ENCODE measurements at regions not wholly inside any gene's neighbourhood (a gene's known extent, or its start where the extent isn't known, plus 50 kb on each side); places are given as distances from the start of the nearest gene placed in this dataset.

DNA sequence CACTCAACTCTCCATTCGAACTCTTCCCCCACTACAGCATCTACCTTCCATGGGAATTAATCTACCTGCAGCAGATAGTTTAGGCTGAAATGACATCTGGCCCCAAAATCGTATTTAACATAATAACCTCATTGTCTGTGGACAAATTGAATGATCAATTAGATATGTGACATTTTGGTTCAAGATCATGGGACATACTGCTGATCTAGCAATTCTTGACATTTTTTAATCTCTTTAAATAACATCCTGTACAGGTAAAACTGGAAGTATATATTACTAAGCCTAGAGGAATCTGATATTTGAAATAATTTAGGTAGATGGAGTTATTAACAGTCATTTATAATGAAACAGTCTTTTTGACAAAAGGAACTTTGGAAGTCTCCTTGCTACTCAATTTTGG, 702.5 kb downstream of the NLGN4X start:
- TF ChIP-seq GATA2 (IDR thresholded peaks at IDR 0.05; ENCODE audit: insufficient read depth, insufficient read length, low read depth, low read length) = no peak
- no peak for TF ChIP-seq FOS (IDR thresholded peaks at IDR 0.05; ENCODE audit: borderline replicate concordance, insufficient read depth, low read length)
- TF ChIP-seq, protein P1, sequence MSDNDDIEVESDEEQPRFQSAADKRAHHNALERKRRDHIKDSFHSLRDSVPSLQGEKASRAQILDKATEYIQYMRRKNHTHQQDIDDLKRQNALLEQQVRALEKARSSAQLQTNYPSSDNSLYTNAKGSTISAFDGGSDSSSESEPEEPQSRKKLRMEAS (IDR thresholded peaks at IDR 0.05; ENCODE audit: insufficient read depth, insufficient read length) = no peak
- no peak for TF ChIP-seq POLR2A (IDR thresholded peaks at IDR 0.05; ENCODE audit: low read depth, low read length)
- no peak for TF ChIP-seq MYC (IDR thresholded peaks at IDR 0.05; ENCODE audit: low read depth, low read length)
- no peak overlapping the region for H3K4me2 ChIP-seq (ENCODE audit: insufficient read depth, low read length)
- no peaks in the 10 kb centered on the region for H3K9me3 ChIP-seq (replicated peaks; ENCODE audit: control insufficient read depth, insufficient read depth, low read length)
- H3K4me3 ChIP-seq (replicated peaks in 1 of 3; ENCODE audit: insufficient read depth in 1 of 3, low read depth in 1 of 3, low read length in 3 of 3) = no peak overlapping the region
- no peak overlapping the region for H3K27ac ChIP-seq (ENCODE audit: insufficient read depth, low read depth, low read length)
- no peaks in the 10 kb centered on the region for H4K20me1 ChIP-seq (replicated peaks; ENCODE audit: control insufficient read depth, extremely low read depth, insufficient read depth, low read length)
- H3K79me2 ChIP-seq (ENCODE audit: control insufficient read depth, insufficient read depth, low read length) = no peaks in the 10 kb centered on the region
- H3K9ac ChIP-seq (replicated peaks; ENCODE audit: extremely low read depth, insufficient read depth, low read length) = no peak overlapping the region
- H3K27me3 ChIP-seq (ENCODE audit: control insufficient read depth in 2 of 2, insufficient read depth in 2 of 2, low read length in 2 of 2) = no peaks in the 10 kb centered on the region
- no peaks in the 10 kb centered on the region for H3K9me1 ChIP-seq (replicated peaks; ENCODE audit: control insufficient read depth, extremely low read depth, insufficient read depth, low read length)
- no peaks in the 10 kb centered on the region for H3K36me3 ChIP-seq (ENCODE audit: control insufficient read depth in 2 of 2, extremely low read depth in 1 of 2, insufficient read depth in 2 of 2, low read length in 2 of 2)
- H3K4me1 ChIP-seq (ENCODE audit: control insufficient read depth, extremely low read depth, insufficient read depth, low read length) = no peaks in the 10 kb centered on the region
- no peak for DNase-seq (ENCODE audit: low read depth, low spot score)
- no peak for FAIRE-seq
- no TSS peak for BruUV-seq (replicated peaks)
- intact Hi-C loops (cut with micrococcal nuclease) (no loop called here), dilution Hi-C loops (cut with MboI; ENCODE audit: extremely low pct_ligation_motif_present, low sequenced_read_pairs) (no loop called here)
- ChIA-PET POLR2A (no interaction called here), CTCF (no interaction called here)
- H2AFZ ChIP-seq (ENCODE audit: low read depth, low read length) = no peak overlapping the region

DNA sequence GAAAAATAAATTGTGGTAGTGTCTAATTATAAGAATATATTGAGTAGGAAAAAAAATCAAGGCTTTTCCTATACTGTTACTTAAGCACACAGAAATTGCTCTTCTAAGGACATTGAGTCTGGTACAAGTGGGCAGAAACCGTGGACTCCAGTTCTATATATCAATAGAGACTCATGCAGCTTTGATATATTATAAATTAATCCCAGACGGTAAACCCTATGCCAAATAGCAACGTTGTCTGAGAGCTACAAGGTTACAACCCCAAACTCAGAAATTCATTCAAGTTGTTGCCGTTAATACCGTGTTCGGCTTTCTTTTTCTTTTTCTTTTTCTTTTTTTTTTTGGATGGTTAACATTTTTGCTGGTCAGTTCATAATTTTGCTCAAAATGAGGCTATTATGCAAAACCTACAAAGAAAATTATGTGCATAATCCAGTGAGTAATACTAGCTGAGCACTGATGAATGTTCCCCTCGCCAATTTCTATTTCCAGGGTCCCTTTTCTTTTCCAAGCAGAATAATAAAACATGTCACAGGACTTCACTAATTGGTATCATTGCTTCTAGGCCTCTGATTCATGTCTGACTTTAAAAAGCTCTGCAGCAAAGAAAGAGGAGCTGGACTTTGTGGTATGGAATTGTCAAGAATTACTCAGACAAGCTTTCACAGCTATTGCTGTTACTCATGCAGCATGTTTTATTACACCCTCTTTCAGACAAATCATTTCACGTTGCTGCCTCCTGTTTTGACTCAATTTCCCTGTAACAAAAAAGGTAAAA, 737.7 kb downstream of the NLGN4X start:
- no peaks in the 10 kb centered on the region for H4K20me1 ChIP-seq (replicated peaks; ENCODE audit: control insufficient read depth, extremely low read depth, insufficient read depth, low read length)
- H3K4me3 ChIP-seq (replicated peaks in 1 of 3; ENCODE audit: insufficient read depth in 1 of 3, low read depth in 1 of 3, low read length in 3 of 3) = no peak overlapping the region
- no peaks in the 10 kb centered on the region for H3K4me1 ChIP-seq (ENCODE audit: control insufficient read depth, extremely low read depth, insufficient read depth, low read length)
- no peak for FAIRE-seq
- intact Hi-C loops (cut with micrococcal nuclease) (no loop called here), dilution Hi-C loops (cut with MboI; ENCODE audit: extremely low pct_ligation_motif_present, low sequenced_read_pairs) (no loop called here)
- no TSS peak for BruUV-seq (replicated peaks)
- TF ChIP-seq, protein P1 (IDR thresholded peaks at IDR 0.05; ENCODE audit: insufficient read depth, insufficient read length) = no peak
- TF ChIP-seq MYC (IDR thresholded peaks at IDR 0.05; ENCODE audit: low read depth, low read length) = no peak
- no peak for TF ChIP-seq EZH2 (IDR thresholded peaks at IDR 0.05; ENCODE audit: borderline replicate concordance, low read depth, low read length, severe bottlenecking)
- TF ChIP-seq GATA2 (IDR thresholded peaks at IDR 0.05; ENCODE audit: insufficient read depth, insufficient read length, low read depth, low read length) = no peak
- TF ChIP-seq FOS (IDR thresholded peaks at IDR 0.05; ENCODE audit: borderline replicate concordance, insufficient read depth, low read length) = no peak
- TF ChIP-seq, protein P2, sequence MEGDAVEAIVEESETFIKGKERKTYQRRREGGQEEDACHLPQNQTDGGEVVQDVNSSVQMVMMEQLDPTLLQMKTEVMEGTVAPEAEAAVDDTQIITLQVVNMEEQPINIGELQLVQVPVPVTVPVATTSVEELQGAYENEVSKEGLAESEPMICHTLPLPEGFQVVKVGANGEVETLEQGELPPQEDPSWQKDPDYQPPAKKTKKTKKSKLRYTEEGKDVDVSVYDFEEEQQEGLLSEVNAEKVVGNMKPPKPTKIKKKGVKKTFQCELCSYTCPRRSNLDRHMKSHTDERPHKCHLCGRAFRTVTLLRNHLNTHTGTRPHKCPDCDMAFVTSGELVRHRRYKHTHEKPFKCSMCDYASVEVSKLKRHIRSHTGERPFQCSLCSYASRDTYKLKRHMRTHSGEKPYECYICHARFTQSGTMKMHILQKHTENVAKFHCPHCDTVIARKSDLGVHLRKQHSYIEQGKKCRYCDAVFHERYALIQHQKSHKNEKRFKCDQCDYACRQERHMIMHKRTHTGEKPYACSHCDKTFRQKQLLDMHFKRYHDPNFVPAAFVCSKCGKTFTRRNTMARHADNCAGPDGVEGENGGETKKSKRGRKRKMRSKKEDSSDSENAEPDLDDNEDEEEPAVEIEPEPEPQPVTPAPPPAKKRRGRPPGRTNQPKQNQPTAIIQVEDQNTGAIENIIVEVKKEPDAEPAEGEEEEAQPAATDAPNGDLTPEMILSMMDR (IDR thresholded peaks at IDR 0.05; ENCODE audit: extremely low read depth in 1 of 2, insufficient read depth in 1 of 2, low read depth in 1 of 2, low read length in 2 of 2) = no peak
- TF ChIP-seq POLR2A (IDR thresholded peaks at IDR 0.05; ENCODE audit: low read depth, low read length) = no peak
- no peak for TF ChIP-seq JUN (IDR thresholded peaks at IDR 0.05; ENCODE audit: borderline replicate concordance, insufficient read depth, insufficient read length, low read depth)
- TF ChIP-seq POLR2AphosphoS5 (IDR thresholded peaks at IDR 0.05; ENCODE audit: insufficient read depth, low read depth, low read length) = no peak
- no peak for DNase-seq (ENCODE audit: low read depth, low spot score)
- H3K27ac ChIP-seq (ENCODE audit: insufficient read depth, low read depth, low read length) = no peak overlapping the region
- H3K36me3 ChIP-seq (ENCODE audit: control insufficient read depth in 2 of 2, extremely low read depth in 1 of 2, insufficient read depth in 2 of 2, low read length in 2 of 2) = no peaks in the 10 kb centered on the region
- no peaks in the 10 kb centered on the region for H3K9me3 ChIP-seq (replicated peaks; ENCODE audit: control insufficient read depth, insufficient read depth, low read length)
- H2AFZ ChIP-seq (ENCODE audit: low read depth, low read length) = no peak overlapping the region
- ChIA-PET CTCF (no interaction called here), POLR2A (no interaction called here)
- H3K9me1 ChIP-seq (replicated peaks; ENCODE audit: control insufficient read depth, extremely low read depth, insufficient read depth, low read length) = no peaks in the 10 kb centered on the region
- no peak overlapping the region for H3K9ac ChIP-seq (replicated peaks; ENCODE audit: extremely low read depth, insufficient read depth, low read length)
- H3K79me2 ChIP-seq (ENCODE audit: control insufficient read depth, insufficient read depth, low read length) = no peaks in the 10 kb centered on the region
- no peak overlapping the region for H3K4me2 ChIP-seq (ENCODE audit: insufficient read depth, low read length)
- no peaks in the 10 kb centered on the region for H3K27me3 ChIP-seq (ENCODE audit: control insufficient read depth in 2 of 2, insufficient read depth in 2 of 2, low read length in 2 of 2)
